ENCODE measurements at regions not wholly inside any gene's neighbourhood (a gene's known extent, or its start where the extent isn't known, plus 50 kb on each side); places are given as distances from the start of the nearest gene placed in this dataset.
A peak's percentile ranks its signal among the peaks of the same experiment; 100 is the strongest.

DNA sequence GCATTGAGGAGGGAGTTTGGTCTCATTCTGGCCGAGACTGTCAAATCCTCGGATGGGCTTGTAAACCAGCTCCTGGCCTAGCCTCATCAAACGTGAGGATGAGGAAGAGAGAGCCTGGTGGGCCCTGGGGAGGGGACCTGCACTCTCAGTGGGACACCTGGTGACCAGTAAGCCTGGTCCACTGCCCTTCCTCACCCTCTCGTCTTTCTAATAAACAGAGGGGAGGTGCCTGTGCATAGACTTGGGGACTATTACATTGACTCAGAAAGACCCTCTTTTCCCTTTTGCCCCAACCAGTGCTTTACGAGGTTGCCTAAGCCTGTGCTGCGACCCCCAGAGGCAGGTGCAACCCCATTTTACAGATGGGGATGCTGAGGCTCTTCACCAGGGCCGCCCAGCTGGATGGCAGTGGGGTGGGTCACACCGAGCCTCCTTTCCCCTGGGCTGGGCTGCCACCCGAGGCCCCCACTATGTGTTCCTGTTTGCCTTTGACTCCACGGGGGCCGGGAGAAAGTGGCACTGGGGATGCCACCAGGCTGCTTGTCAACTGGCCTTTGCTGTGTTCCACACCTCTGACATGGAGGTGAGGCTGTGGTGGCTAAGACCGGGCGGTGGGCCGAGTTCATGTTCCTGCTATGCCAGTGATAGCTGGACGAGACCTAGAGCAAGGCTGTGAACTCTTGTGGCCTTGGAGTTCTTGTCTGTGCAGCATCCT, 85.9 kb downstream of the GLI2 start (continued):
- TF ChIP-seq MYBL2 (CRISPR knock-in tag; IDR thresholded peaks at IDR 0.05) (no peak), NR1H2 (CRISPR knock-in tag; IDR thresholded peaks at IDR 0.05) (no peak)
- TF ChIP-seq, protein P1, sequence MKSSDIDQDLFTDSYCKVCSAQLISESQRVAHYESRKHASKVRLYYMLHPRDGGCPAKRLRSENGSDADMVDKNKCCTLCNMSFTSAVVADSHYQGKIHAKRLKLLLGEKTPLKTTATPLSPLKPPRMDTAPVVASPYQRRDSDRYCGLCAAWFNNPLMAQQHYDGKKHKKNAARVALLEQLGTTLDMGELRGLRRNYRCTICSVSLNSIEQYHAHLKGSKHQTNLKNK (CRISPR knock-in tag; IDR thresholded peaks at IDR 0.05) = no peak

DNA sequence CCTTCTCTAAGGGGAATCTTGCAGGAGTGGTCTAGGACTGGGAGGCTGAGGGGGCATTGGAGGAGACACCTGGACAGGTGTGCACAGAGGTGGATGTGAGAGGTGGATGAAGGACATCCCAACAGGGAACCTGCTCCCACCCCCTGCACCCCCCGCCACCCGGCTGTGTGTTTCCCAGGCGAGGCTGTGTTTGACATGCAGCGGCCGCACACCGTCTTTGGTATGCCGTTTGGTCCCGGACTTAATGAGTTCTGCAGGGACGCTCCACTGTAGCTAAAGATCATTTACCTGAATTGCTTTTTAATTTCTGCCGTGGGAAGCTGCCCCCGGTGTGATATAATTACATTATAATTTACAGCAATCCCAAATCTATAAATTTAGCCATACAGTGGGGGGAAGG, 87.3 kb downstream of the GLI2 start:
- Mint-ChIP-seq H3K4me1 (peaks cover 87% of the 10 kb centered on the region), H3K4me3 (no peak overlapping the region), H3K36me3 (no peaks in the 10 kb centered on the region), H3K27ac (peak overlapping the region; percentile 41; the same call in 1 of the 2 replicates), H3K9me3 (no peaks in the 10 kb centered on the region), H3K27me3 (ENCODE audit: low read depth) (no peaks in the 10 kb centered on the region)
- DNase-seq (ENCODE audit: low spot score) (no peak), ATAC-seq (no peak)
- ChIA-PET CTCF (interaction anchor here (0.6 to 0.9 kb wide), 3 partner anchors 88 to 248 kb away, joined by 3 read pairs; no protein-coding TSS in a partner anchor), POLR2A (no interaction called here)
- TF ChIP-seq, protein P1 (CRISPR knock-in tag; IDR thresholded peaks at IDR 0.05) = no peak
- TF ChIP-seq KAT7 (CRISPR knock-in tag; IDR thresholded peaks at IDR 0.05; ENCODE audit: borderline replicate concordance) (no peak), EMX1 (CRISPR knock-in tag; IDR thresholded peaks at IDR 0.05) (no peak), TCF7 (CRISPR knock-in tag; IDR thresholded peaks at IDR 0.05; ENCODE audit: low read depth) (no peak), FOXJ3 (CRISPR knock-in tag; IDR thresholded peaks at IDR 0.05; ENCODE audit: borderline replicate concordance) (no peak), NR2C2 (CRISPR knock-in tag; IDR thresholded peaks at IDR 0.05) (no peak), PRRX2 (CRISPR knock-in tag; IDR thresholded peaks at IDR 0.05) (no peak), TEAD1 (CRISPR knock-in tag; IDR thresholded peaks at IDR 0.05) (no peak), NFE2L1 (CRISPR knock-in tag; IDR thresholded peaks at IDR 0.05) (no peak), SMAD4 (CRISPR knock-in tag; IDR thresholded peaks at IDR 0.05) (no peak), GTF2I (CRISPR knock-in tag; conservative IDR thresholded peaks at IDR 0.05) (no peak), ZNF423 (CRISPR knock-in tag; IDR thresholded peaks at IDR 0.05) (no peak), ZNF219 (CRISPR knock-in tag; IDR thresholded peaks at IDR 0.05; ENCODE audit: borderline replicate concordance) (no peak), ZBTB21 (CRISPR knock-in tag; IDR thresholded peaks at IDR 0.05; ENCODE audit: borderline replicate concordance) (no peak), ZNF232 (CRISPR knock-in tag; IDR thresholded peaks at IDR 0.05) (no peak), ZNF138 (CRISPR knock-in tag; conservative IDR thresholded peaks at IDR 0.05) (no peak), IRF2 (CRISPR knock-in tag; IDR thresholded peaks at IDR 0.05; ENCODE audit: borderline replicate concordance, low read depth) (no peak)
- TF ChIP-seq, protein P2, sequence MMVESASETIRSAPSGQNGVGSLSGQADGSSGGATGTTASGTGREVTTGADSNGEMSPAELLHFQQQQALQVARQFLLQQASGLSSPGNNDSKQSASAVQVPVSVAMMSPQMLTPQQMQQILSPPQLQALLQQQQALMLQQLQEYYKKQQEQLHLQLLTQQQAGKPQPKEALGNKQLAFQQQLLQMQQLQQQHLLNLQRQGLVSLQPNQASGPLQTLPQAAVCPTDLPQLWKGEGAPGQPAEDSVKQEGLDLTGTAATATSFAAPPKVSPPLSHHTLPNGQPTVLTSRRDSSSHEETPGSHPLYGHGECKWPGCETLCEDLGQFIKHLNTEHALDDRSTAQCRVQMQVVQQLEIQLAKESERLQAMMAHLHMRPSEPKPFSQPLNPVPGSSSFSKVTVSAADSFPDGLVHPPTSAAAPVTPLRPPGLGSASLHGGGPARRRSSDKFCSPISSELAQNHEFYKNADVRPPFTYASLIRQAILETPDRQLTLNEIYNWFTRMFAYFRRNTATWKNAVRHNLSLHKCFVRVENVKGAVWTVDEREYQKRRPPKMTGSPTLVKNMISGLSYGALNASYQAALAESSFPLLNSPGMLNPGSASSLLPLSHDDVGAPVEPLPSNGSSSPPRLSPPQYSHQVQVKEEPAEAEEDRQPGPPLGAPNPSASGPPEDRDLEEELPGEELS (CRISPR knock-in tag; IDR thresholded peaks at IDR 0.05) = no peak
- TF ChIP-seq, protein P3, sequence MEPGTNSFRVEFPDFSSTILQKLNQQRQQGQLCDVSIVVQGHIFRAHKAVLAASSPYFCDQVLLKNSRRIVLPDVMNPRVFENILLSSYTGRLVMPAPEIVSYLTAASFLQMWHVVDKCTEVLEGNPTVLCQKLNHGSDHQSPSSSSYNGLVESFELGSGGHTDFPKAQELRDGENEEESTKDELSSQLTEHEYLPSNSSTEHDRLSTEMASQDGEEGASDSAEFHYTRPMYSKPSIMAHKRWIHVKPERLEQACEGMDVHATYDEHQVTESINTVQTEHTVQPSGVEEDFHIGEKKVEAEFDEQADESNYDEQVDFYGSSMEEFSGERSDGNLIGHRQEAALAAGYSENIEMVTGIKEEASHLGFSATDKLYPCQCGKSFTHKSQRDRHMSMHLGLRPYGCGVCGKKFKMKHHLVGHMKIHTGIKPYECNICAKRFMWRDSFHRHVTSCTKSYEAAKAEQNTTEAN (CRISPR knock-in tag; IDR thresholded peaks at IDR 0.05) = no peak
- TF ChIP-seq, protein P4, sequence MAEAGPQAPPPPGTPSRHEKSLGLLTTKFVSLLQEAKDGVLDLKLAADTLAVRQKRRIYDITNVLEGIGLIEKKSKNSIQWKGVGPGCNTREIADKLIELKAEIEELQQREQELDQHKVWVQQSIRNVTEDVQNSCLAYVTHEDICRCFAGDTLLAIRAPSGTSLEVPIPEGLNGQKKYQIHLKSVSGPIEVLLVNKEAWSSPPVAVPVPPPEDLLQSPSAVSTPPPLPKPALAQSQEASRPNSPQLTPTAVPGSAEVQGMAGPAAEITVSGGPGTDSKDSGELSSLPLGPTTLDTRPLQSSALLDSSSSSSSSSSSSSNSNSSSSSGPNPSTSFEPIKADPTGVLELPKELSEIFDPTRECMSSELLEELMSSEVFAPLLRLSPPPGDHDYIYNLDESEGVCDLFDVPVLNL (CRISPR knock-in tag; IDR thresholded peaks at IDR 0.05; ENCODE audit: borderline replicate concordance, low read depth) = no peak
